H1 (cell line): ENCODE measurements at regions not wholly inside any gene's neighbourhood (a gene's known extent, or its start where the extent isn't known, plus 50 kb on each side); places are given as distances from the start of the nearest gene placed in this dataset.

ENCODE experiments used
- CTCF ChIA-PET: fragments of 300-600 bp; sonication (Branson Sonifier 250); formaldehyde crosslinking; loops from one replicate; lab custom pipeline; 2021; ENCODE audit not compliant: partially characterized antibody; lab: Charles Lee
- POLR2A ChIA-PET: fragments of 300-600 bp; sonication (Branson Sonifier 250); formaldehyde crosslinking; loops from one replicate; lab custom pipeline; 2021; ENCODE audit warnings: inconsistent platforms; ENCODE audit not compliant: partially characterized antibody; lab: Charles Lee
- DNase-seq, 2 experiments: peaks; one replicate each; pipeline versions ENCODE4 v3.0.0 to v3.0.0-alpha.2; 2010 to 2022; ENCODE audit warnings: low spot score in 2 of 2, low read depth in 1 of 2, mixed read lengths in 1 of 2
- FAIRE-seq: peaks from 2 replicates; lab custom pipeline; 2011; peaks lifted over from hg19 to GRCh38; lab: Jason Lieb, UNC
- H2AFZ ChIP-seq: 2 replicates; pipeline ENCODE4 v1.8.1; 2012; ENCODE audit warnings: low read length, inconsistent platforms
- H2AK5ac ChIP-seq: 2 replicates; pipeline ENCODE4 v1.6.1; 2013; ENCODE audit warnings: low read depth, low read length
- H2BK120ac ChIP-seq: replicated peaks from 2 replicates; pipeline ENCODE3; 2013; ENCODE audit warnings: low read depth, low read length, inconsistent platforms
- H2BK12ac ChIP-seq: 2 replicates; pipeline ENCODE4 v1.6.1; 2013; ENCODE audit warnings: low read depth, low read length
- H2BK15ac ChIP-seq: 2 replicates; pipeline ENCODE4 v1.6.1; 2013; ENCODE audit warnings: low read length
- H2BK20ac ChIP-seq: 2 replicates; pipeline ENCODE4 v1.6.1; 2013; ENCODE audit warnings: low read length
- H2BK5ac ChIP-seq: 2 replicates; pipeline ENCODE4 v1.6.1; 2013; ENCODE audit warnings: low read depth, low read length
- H3K14ac ChIP-seq: 2 replicates; pipeline ENCODE4 v1.6.1; 2013; ENCODE audit warnings: inconsistent platforms; ENCODE audit not compliant: insufficient read length
- H3K18ac ChIP-seq: 2 replicates; pipeline ENCODE4 v1.6.1; 2013; ENCODE audit warnings: low read length; ENCODE audit errors: extremely low read depth
- H3K23ac ChIP-seq: 2 replicates; pipeline ENCODE4 v1.6.1; 2013; ENCODE audit warnings: inconsistent platforms; ENCODE audit not compliant: insufficient read length
- H3K23me2 ChIP-seq: 2 replicates; pipeline ENCODE4 v1.6.1; 2013; ENCODE audit warnings: low read depth, low read length
- H3K27ac ChIP-seq: 2 replicates; pipeline ENCODE4 v1.6.1; 2011; ENCODE audit warnings: low read depth, low read length, inconsistent platforms
- H3K27me3 ChIP-seq, 4 experiments: replicated peaks in 1 of 4; 1 replicate in 1 of 4; 2 replicates in 3 of 4; pipeline versions ENCODE4 v1.6.1 to v1.8.1; 2011 to 2013; ENCODE audit warnings: low read length in 3 of 4, mild to moderate bottlenecking in 3 of 4, inconsistent platforms in 2 of 4, mixed read lengths in 2 of 4, moderate library complexity in 1 of 4; ENCODE audit not compliant: control insufficient read depth in 3 of 4, insufficient read depth in 3 of 4; ENCODE audit errors: extremely low read depth in 1 of 4
- H3K36me3 ChIP-seq, 4 experiments: 2 replicates each; pipeline versions ENCODE4 v1.6.1 to v1.8.1; 2011 to 2013; ENCODE audit warnings: mild to moderate bottlenecking in 4 of 4, low read length in 3 of 4, moderate library complexity in 2 of 4, control low read depth in 1 of 4, inconsistent platforms in 1 of 4; ENCODE audit not compliant: insufficient read depth in 4 of 4, control insufficient read depth in 2 of 4
- H3K4ac ChIP-seq: replicated peaks from 2 replicates; pipeline ENCODE3; 2013; ENCODE audit warnings: low read length, low read depth, mixed read lengths, inconsistent platforms; ENCODE audit not compliant: insufficient read length
- H3K4me1 ChIP-seq, 4 experiments: replicated peaks in 1 of 4; 1 replicate in 1 of 4; 2 replicates in 3 of 4; pipeline versions ENCODE4 v1.6.1 to v1.8.1; 2011 to 2013; ENCODE audit warnings: low read length in 3 of 4, inconsistent platforms in 2 of 4, mixed read lengths in 1 of 4; ENCODE audit not compliant: insufficient read depth in 4 of 4, control insufficient read depth in 3 of 4
- H3K4me2 ChIP-seq, 2 experiments: 2 replicates each; pipeline versions ENCODE4 v1.6.1 to v1.8.1; 2011 to 2013; ENCODE audit warnings: low read depth in 2 of 2, low read length in 2 of 2, control low read depth in 1 of 2, inconsistent platforms in 1 of 2, mild to moderate bottlenecking in 1 of 2; ENCODE audit not compliant: insufficient read depth in 1 of 2
- H3K4me3 ChIP-seq, 4 experiments: fragments of 200-600, 300-600 bp in 1 of 4; sonication (generic), shearing (Covaris generic), sonication (Bioruptor Twin) in 1 of 4; 2 replicates each; pipeline versions ENCODE4 v1.5.1 to v1.8.1; 2011 to 2016; ENCODE audit warnings: low read length in 4 of 4, low read depth in 3 of 4, control low read depth in 2 of 4, inconsistent platforms in 2 of 4, mild to moderate bottlenecking in 2 of 4, mixed read lengths in 1 of 4, moderate library complexity in 1 of 4; ENCODE audit not compliant: insufficient read depth in 2 of 4; ENCODE audit errors: extremely low read depth in 1 of 4
- H3K56ac ChIP-seq: replicated peaks from 2 replicates; pipeline ENCODE3; 2013; ENCODE audit warnings: low read depth, mild to moderate bottlenecking, mixed read lengths, low read length, inconsistent platforms; ENCODE audit not compliant: insufficient read length
- H3K79me1 ChIP-seq: 2 replicates; pipeline ENCODE4 v1.6.1; 2013; ENCODE audit warnings: low read depth, low read length, control low read depth
- H3K79me2 ChIP-seq, 2 experiments: 2 replicates each; pipeline versions ENCODE4 v1.6.1 to v1.8.1; 2012 to 2013; ENCODE audit warnings: low read length in 2 of 2, mild to moderate bottlenecking in 2 of 2, inconsistent platforms in 1 of 2; ENCODE audit not compliant: insufficient read depth in 2 of 2, control insufficient read depth in 1 of 2
- H3K9ac ChIP-seq, 4 experiments: replicated peaks in 1 of 4; 1 replicate in 1 of 4; 2 replicates in 3 of 4; pipeline versions ENCODE4 v1.6.1 to v1.8.1; 2011 to 2013; ENCODE audit warnings: low read depth in 3 of 4, low read length in 3 of 4, control low read depth in 2 of 4, mild to moderate bottlenecking in 2 of 4, moderate library complexity in 2 of 4, inconsistent platforms in 1 of 4; ENCODE audit errors: extremely low read depth in 1 of 4
- H3K9me3 ChIP-seq, 2 experiments: 2 replicates each; pipeline versions ENCODE4 v1.6.1 to v1.8.1; 2012 to 2013; ENCODE audit warnings: mild to moderate bottlenecking in 2 of 2, moderate library complexity in 2 of 2, control low read depth in 1 of 2, inconsistent platforms in 1 of 2, low read depth in 1 of 2, low read length in 1 of 2, mixed read lengths in 1 of 2; ENCODE audit not compliant: insufficient read depth in 2 of 2
- H4K20me1 ChIP-seq, 2 experiments: replicated peaks in 1 of 2; 2 replicates each; pipeline versions ENCODE3 to v1.8.1; 2011 to 2013; ENCODE audit warnings: inconsistent platforms in 2 of 2, low read length in 2 of 2, mild to moderate bottlenecking in 1 of 2; ENCODE audit not compliant: insufficient read depth in 2 of 2, control insufficient read depth in 1 of 2
- H4K5ac ChIP-seq: 2 replicates; pipeline ENCODE4 v1.6.1; 2013; ENCODE audit warnings: low read length, low read depth, mixed read lengths, inconsistent platforms; ENCODE audit not compliant: insufficient read length
- H4K8ac ChIP-seq: 2 replicates; pipeline ENCODE4 v1.8.0; 2013; ENCODE audit warnings: mild to moderate bottlenecking, moderate library complexity, low read length, inconsistent platforms; ENCODE audit not compliant: insufficient read depth; ENCODE audit errors: extremely low read depth
- H4K91ac ChIP-seq: replicated peaks from 2 replicates; pipeline ENCODE3; 2013; ENCODE audit warnings: low read length, mixed read lengths, inconsistent platforms; ENCODE audit not compliant: insufficient read length
- ASH2L ChIP-seq: fragments of 200-600, 300-600 bp; sonication (generic); IDR thresholded peaks from one replicate; pipeline ENCODE4 v1.7.1; 2017; ENCODE audit warnings: low read length
- CTBP2 ChIP-seq: IDR thresholded peaks from 2 replicates; pipeline ENCODE4 v1.7.0; 2011; ENCODE audit warnings: borderline replicate concordance, mild to moderate bottlenecking, moderate library complexity, mixed read lengths, low read length; ENCODE audit not compliant: insufficient read depth, insufficient read length
- EZH2 ChIP-seq: fragments of 200-600 bp; sonication (generic); IDR thresholded peaks from 2 replicates; pipeline ENCODE4 v1.7.1; 2012; ENCODE audit warnings: low read depth, mild to moderate bottlenecking, moderate library complexity, low read length, inconsistent platforms; ENCODE audit not compliant: severe bottlenecking
- KDM1A ChIP-seq: fragments of 200-600, 300-600 bp; sonication (generic); IDR thresholded peaks from 2 replicates; pipeline ENCODE4 v1.7.1; 2016; ENCODE audit warnings: mild to moderate bottlenecking, low read length, borderline replicate concordance
- KDM4A ChIP-seq: IDR thresholded peaks from one replicate; pipeline ENCODE4 v1.7.1; 2012; ENCODE audit warnings: low read depth, mild to moderate bottlenecking, moderate library complexity, low read length, inconsistent platforms; ENCODE audit not compliant: severe bottlenecking
- NRF1 ChIP-seq: IDR thresholded peaks from 2 replicates; pipeline ENCODE4 v1.6.1; 2011; ENCODE audit warnings: mild to moderate bottlenecking, low read depth, low read length, improper control_type of control experiment
- SAP30 ChIP-seq: fragments of 300-600 bp; sonication (generic); IDR thresholded peaks from 2 replicates; pipeline ENCODE4 v1.7.1; 2012; ENCODE audit warnings: low read length, moderate library complexity, mild to moderate bottlenecking, inconsistent platforms; ENCODE audit not compliant: insufficient read depth, insufficient replicate concordance
- SIX5 ChIP-seq: IDR thresholded peaks from 2 replicates; pipeline ENCODE4 v1.6.1; 2011; ENCODE audit warnings: mild to moderate bottlenecking, low read depth, low read length
- WGBS, 2 experiments: shearing (Covaris generic) in 1 of 2; methylation state at CpG; one replicate each; pipeline versions ENCODE4 v1.1.6 to v1.1.7; 2013 to 2015; ENCODE audit warnings: low lambda C conversion rate in 2 of 2, mixed read lengths in 2 of 2, inconsistent platforms in 1 of 2, low coverage in 1 of 2, missing lambda C conversion rate in 1 of 2; ENCODE audit not compliant: insufficient replicate concordance in 2 of 2, insufficient coverage in 1 of 2, insufficient read length in 1 of 2; ENCODE audit errors: extremely low coverage in 1 of 2, missing lambda C conversion rate in 1 of 2; 5-methylcytosine and 5-hydroxymethylcytosine counted together
- TF ChIP-seq, protein P1 (sequence below): IDR thresholded peaks from 2 replicates; pipeline ENCODE4 v1.6.1; 2012; ENCODE audit warnings: low read length, inconsistent platforms
- TF ChIP-seq, protein P2 (sequence below), 3 experiments: IDR thresholded peaks; 1 replicate in 2 of 3; 2 replicates in 1 of 3; pipeline versions ENCODE4 v1.5.1 to v1.6.1; 2011; ENCODE audit warnings: low read length in 3 of 3, mild to moderate bottlenecking in 3 of 3, inconsistent platforms in 2 of 3, low read depth in 1 of 3, moderate library complexity in 1 of 3; ENCODE audit not compliant: insufficient read depth in 1 of 3; ENCODE audit errors: control extremely low read depth in 1 of 3

DNA sequence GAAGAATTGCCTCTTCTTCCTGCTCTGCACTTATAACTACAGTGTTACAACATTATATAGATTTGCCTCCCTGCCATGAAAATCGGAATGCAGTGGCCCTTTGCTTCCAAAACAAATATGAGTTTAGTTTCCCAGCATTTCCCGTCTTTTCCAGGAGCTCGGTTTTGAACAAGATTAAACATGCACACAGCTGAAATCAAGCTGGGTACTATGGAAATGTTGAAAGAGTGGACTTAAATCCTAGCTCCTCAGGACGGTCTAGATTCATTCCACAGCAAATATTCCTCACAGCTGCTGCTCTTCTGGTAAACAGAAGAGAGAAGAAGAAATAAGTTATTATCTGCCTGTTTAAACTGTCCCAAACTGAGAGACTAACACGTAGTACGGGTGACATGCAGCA, 161.4 kb downstream of the PIK3R1 start:
- Histone ChIP-seq H3K4me2 (no peak overlapping the region), H3K23me2 (no peaks in the 10 kb centered on the region), H4K5ac (no peak overlapping the region), H2BK5ac (no peak overlapping the region), H3K4ac (no peak overlapping the region), H3K27me3 (no peaks in the 10 kb centered on the region), H3K79me2 (no peaks in the 10 kb centered on the region), H3K4me1 (peaks cover 0 to 6% (median 1%) of the 10 kb centered on the region in 4 experiments; a peak in 1 of 7 replicates), H4K8ac (no peak overlapping the region), H2BK15ac (no peak overlapping the region), H4K20me1 (no peaks in the 10 kb centered on the region), H2AFZ (no peak overlapping the region), H3K79me1 (no peaks in the 10 kb centered on the region), H3K9ac (no peak overlapping the region), H3K4me3 (no peak overlapping the region), H2BK20ac (no peak overlapping the region), H3K23ac (no peak overlapping the region), H3K27ac (no peak overlapping the region), H3K36me3 (no peaks in the 10 kb centered on the region), H3K56ac (no peak overlapping the region), H2BK12ac (no peak overlapping the region), H3K9me3 (no peaks in the 10 kb centered on the region), H2BK120ac (no peak overlapping the region), H4K91ac (no peak overlapping the region), H3K18ac (no peak overlapping the region), H2AK5ac (no peak overlapping the region), H3K14ac (no peak overlapping the region)
- 89% methylated on average over 6 of the region's 6 CpGs; no CpG with 5 or more reads in 1 of the 2 experiments for WGBS, 2 experiments
- POLR2A ChIA-PET: no interaction called here
- DNase-seq (no peak), FAIRE-seq (no peak)
- CTCF ChIA-PET: no interaction called here
- no peak for TF ChIP-seq EZH2
- TF ChIP-seq CTBP2: no peak
- no peak for TF ChIP-seq SAP30
- TF ChIP-seq KDM4A: no peak
- TF ChIP-seq KDM1A: no peak
- TF ChIP-seq SIX5: no peak
- TF ChIP-seq, protein P1, sequence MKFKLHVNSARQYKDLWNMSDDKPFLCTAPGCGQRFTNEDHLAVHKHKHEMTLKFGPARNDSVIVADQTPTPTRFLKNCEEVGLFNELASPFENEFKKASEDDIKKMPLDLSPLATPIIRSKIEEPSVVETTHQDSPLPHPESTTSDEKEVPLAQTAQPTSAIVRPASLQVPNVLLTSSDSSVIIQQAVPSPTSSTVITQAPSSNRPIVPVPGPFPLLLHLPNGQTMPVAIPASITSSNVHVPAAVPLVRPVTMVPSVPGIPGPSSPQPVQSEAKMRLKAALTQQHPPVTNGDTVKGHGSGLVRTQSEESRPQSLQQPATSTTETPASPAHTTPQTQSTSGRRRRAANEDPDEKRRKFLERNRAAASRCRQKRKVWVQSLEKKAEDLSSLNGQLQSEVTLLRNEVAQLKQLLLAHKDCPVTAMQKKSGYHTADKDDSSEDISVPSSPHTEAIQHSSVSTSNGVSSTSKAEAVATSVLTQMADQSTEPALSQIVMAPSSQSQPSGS: no peak
- TF ChIP-seq, protein P2, sequence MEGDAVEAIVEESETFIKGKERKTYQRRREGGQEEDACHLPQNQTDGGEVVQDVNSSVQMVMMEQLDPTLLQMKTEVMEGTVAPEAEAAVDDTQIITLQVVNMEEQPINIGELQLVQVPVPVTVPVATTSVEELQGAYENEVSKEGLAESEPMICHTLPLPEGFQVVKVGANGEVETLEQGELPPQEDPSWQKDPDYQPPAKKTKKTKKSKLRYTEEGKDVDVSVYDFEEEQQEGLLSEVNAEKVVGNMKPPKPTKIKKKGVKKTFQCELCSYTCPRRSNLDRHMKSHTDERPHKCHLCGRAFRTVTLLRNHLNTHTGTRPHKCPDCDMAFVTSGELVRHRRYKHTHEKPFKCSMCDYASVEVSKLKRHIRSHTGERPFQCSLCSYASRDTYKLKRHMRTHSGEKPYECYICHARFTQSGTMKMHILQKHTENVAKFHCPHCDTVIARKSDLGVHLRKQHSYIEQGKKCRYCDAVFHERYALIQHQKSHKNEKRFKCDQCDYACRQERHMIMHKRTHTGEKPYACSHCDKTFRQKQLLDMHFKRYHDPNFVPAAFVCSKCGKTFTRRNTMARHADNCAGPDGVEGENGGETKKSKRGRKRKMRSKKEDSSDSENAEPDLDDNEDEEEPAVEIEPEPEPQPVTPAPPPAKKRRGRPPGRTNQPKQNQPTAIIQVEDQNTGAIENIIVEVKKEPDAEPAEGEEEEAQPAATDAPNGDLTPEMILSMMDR (IDR thresholded peaks at IDR 0.05; ENCODE audit: control extremely low read depth in 1 of 3, insufficient read depth in 1 of 3, low read depth in 1 of 3, low read length in 3 of 3): no peak
- TF ChIP-seq ASH2L: no peak
- TF ChIP-seq NRF1: no peak
